Endodermal cell (in vitro differentiated cells): ENCODE measurements at regions not wholly inside any gene's neighbourhood (a gene's known extent, or its start where the extent isn't known, plus 50 kb on each side); places are given as distances from the start of the nearest gene placed in this dataset.

Source experiments
- DNase-seq: peaks from one replicate; pipeline ENCODE4 v3.0.0-alpha.2; 2017
- H3K27ac ChIP-seq: 2 replicates; pipeline ENCODE4 v1.5.1; 2013; ENCODE audit warnings: mild to moderate bottlenecking, low read depth, low read length, moderate library complexity
- H3K27me3 ChIP-seq: 2 replicates; pipeline ENCODE4 v1.6.1; 2013; ENCODE audit warnings: mild to moderate bottlenecking, low read length, moderate library complexity; ENCODE audit not compliant: insufficient read depth, control insufficient read depth, poor library complexity, severe bottlenecking
- H3K36me3 ChIP-seq: 2 replicates; pipeline ENCODE4 v1.7.0; 2013; ENCODE audit warnings: mild to moderate bottlenecking, low read length, moderate library complexity; ENCODE audit not compliant: control insufficient read depth, insufficient read depth
- H3K4me1 ChIP-seq: one replicate; pipeline ENCODE4 v1.7.0; 2013; ENCODE audit warnings: low read length; ENCODE audit not compliant: control insufficient read depth, insufficient read depth
- H3K4me3 ChIP-seq: 2 replicates; pipeline ENCODE4 v1.5.1; 2013; ENCODE audit warnings: mild to moderate bottlenecking, low read length, moderate library complexity
- H3K9ac ChIP-seq: 2 replicates; pipeline ENCODE4 v1.6.1; 2013; ENCODE audit warnings: mild to moderate bottlenecking, low read length, moderate library complexity; ENCODE audit not compliant: poor library complexity, severe bottlenecking; ENCODE audit errors: extremely low read depth
- H3K9me3 ChIP-seq: 2 replicates; pipeline ENCODE4 v1.6.1; 2013; ENCODE audit warnings: mild to moderate bottlenecking, low read length, moderate library complexity; ENCODE audit not compliant: control insufficient read depth
- H3K27ac Mint-ChIP-seq: 2 replicates; pipeline ENCODE4 v1.8.0; 2020; ENCODE audit warnings: mixed read lengths
- H3K27me3 Mint-ChIP-seq: 2 replicates; pipeline ENCODE4 v1.8.0; 2021; ENCODE audit warnings: mild to moderate bottlenecking, mixed read lengths; ENCODE audit not compliant: insufficient read depth
- H3K36me3 Mint-ChIP-seq: 2 replicates; pipeline ENCODE4 v1.8.0; 2020; ENCODE audit warnings: low read depth, mixed read lengths
- H3K4me1 Mint-ChIP-seq: 2 replicates; pipeline ENCODE4 v1.8.0; 2020; ENCODE audit warnings: mixed read lengths
- H3K4me3 Mint-ChIP-seq: 2 replicates; pipeline ENCODE4 v1.8.0; 2020; ENCODE audit warnings: mild to moderate bottlenecking, moderate library complexity, mixed read lengths
- H3K9me3 Mint-ChIP-seq: 2 replicates; pipeline ENCODE4 v1.8.0; 2020; ENCODE audit warnings: mild to moderate bottlenecking, mixed read lengths
- CTCF ChIP-seq: fragments of 200-600 bp; sonication (generic); conservative IDR thresholded peaks from 2 replicates; pipeline ENCODE4 v1.5.0; 2021; ENCODE audit warnings: antibody characterized with exemption, mild to moderate bottlenecking
- WGBS, 2 experiments: methylation state at CpG; one replicate each; pipeline versions ENCODE4 v1.1.5 to v1.1.7; 2013; ENCODE audit warnings: missing lambda C conversion rate in 2 of 2, mixed read lengths in 1 of 2; ENCODE audit not compliant: insufficient coverage in 1 of 2, insufficient read length in 1 of 2; 5-methylcytosine and 5-hydroxymethylcytosine counted together

- Histone ChIP-seq H3K27ac (no peak overlapping the region), H3K27me3 (no peaks in the 10 kb centered on the region), H3K9me3 (no peaks in the 10 kb centered on the region), H3K9ac (no peak overlapping the region), H3K36me3 (no peaks in the 10 kb centered on the region), H3K4me3 (no peak overlapping the region), H3K4me1 (no peaks in the 10 kb centered on the region)
- Mint-ChIP-seq H3K9me3 (no peaks in the 10 kb centered on the region), H3K4me3 (no peak overlapping the region), H3K27ac (no peak overlapping the region), H3K27me3 (peaks cover 18% of the 10 kb centered on the region), H3K4me1 (no peaks in the 10 kb centered on the region), H3K36me3 (no peaks in the 10 kb centered on the region)
- 93 to 100% methylated on average over 3 to 4 of the region's 5 CpGs for WGBS, 2 experiments
- no peak for DNase-seq
- TF ChIP-seq CTCF = no peak
Measured at GRCh38 chr2:65782996-65783650, 350.7 kb upstream of the SPRED2 start.

- no peaks in the 10 kb centered on the region for H3K9me3 ChIP-seq
- H3K27me3 ChIP-seq = no peaks in the 10 kb centered on the region
- no peaks in the 10 kb centered on the region for H3K4me1 ChIP-seq
- no peaks in the 10 kb centered on the region for H3K36me3 ChIP-seq
- no peak for DNase-seq
- no peak overlapping the region for H3K4me3 ChIP-seq
- Mint-ChIP-seq H3K36me3 (no peaks in the 10 kb centered on the region), H3K4me3 (no peak overlapping the region), H3K9me3 (no peaks in the 10 kb centered on the region), H3K27ac (no peak overlapping the region), H3K4me1 (no peaks in the 10 kb centered on the region), H3K27me3 (peaks cover 13% of the 10 kb centered on the region)
- H3K9ac ChIP-seq = no peak overlapping the region
- H3K27ac ChIP-seq = no peak overlapping the region
- WGBS, 2 experiments = 89% methylated on average over 1 of the region's 1 CpG; no CpG with 5 or more reads in 1 of the 2 experiments
- no peak for TF ChIP-seq CTCF
Measured at GRCh38 chr2:65782186-65782585, 349.8 kb upstream of the SPRED2 start.

- no peak overlapping the region for H3K9ac ChIP-seq
- H3K36me3 Mint-ChIP-seq = no peaks in the 10 kb centered on the region
- H3K4me1 Mint-ChIP-seq = no peaks in the 10 kb centered on the region
- no peak overlapping the region for H3K4me3 Mint-ChIP-seq
- DNase-seq = no peak
- H3K9me3 Mint-ChIP-seq = no peaks in the 10 kb centered on the region
- H3K4me1 ChIP-seq = no peaks in the 10 kb centered on the region
- H3K27me3 ChIP-seq = no peaks in the 10 kb centered on the region
- no peak overlapping the region for H3K27ac ChIP-seq
- H3K36me3 ChIP-seq = no peaks in the 10 kb centered on the region
- H3K27ac Mint-ChIP-seq = no peak overlapping the region
- H3K9me3 ChIP-seq = no peaks in the 10 kb centered on the region
- TF ChIP-seq CTCF = no peak
- H3K4me3 ChIP-seq = no peak overlapping the region
- peaks cover 13% of the 10 kb centered on the region for H3K27me3 Mint-ChIP-seq
Measured at GRCh38 chr2:65781756-65782155, 349.4 kb upstream of the SPRED2 start.
